HG03521 (cell line): ENCODE measurements at regions not wholly inside any gene's neighbourhood (a gene's known extent, or its start where the extent isn't known, plus 50 kb on each side); places are given as distances from the start of the nearest gene placed in this dataset.

Source experiments
- ATAC-seq: cut with Tn5 transposase; IDR thresholded peaks from one replicate; pipeline ENCODE4 v1.9.1; 2021; ENCODE audit warnings: mild to moderate bottlenecking, moderate library complexity; ENCODE audit not compliant: unreplicated experiment

GRCh38 chr20:22001886-22002285 lies 296.4 kb downstream of the PAX1 start:
- no peak for ATAC-seq

- ATAC-seq: no peak
Measured at GRCh38 chr20:21995461-21995860, 290.0 kb downstream of the PAX1 start.

- ATAC-seq: no peak
Measured at GRCh38 chr20:21994203-21994602, 288.7 kb downstream of the PAX1 start.

GRCh38 chr20:21982559-21982958 lies 277.1 kb downstream of the PAX1 start:
- ATAC-seq: no peak

GRCh38 chr20:21981597-21982344 lies 276.3 kb downstream of the PAX1 start:
- no peak for ATAC-seq

GRCh38 chr20:21981179-21981578 lies 275.7 kb downstream of the PAX1 start:
- no peak for ATAC-seq

GRCh38 chr20:21971436-21971835 lies 266.0 kb downstream of the PAX1 start:
- no peak for ATAC-seq

- ATAC-seq: no peak
Measured at GRCh38 chr20:21968486-21968885, 263.0 kb downstream of the PAX1 start.

- ATAC-seq: no peak
Measured at GRCh38 chr20:21967481-21967880, 262.0 kb downstream of the PAX1 start.

GRCh38 chr20:21956591-21956990 lies 251.1 kb downstream of the PAX1 start:
- ATAC-seq: no peak

- ATAC-seq: no peak
Measured at GRCh38 chr20:21947406-21947805, 241.9 kb downstream of the PAX1 start.

- no peak for ATAC-seq
Measured at GRCh38 chr20:21944227-21944626, 238.8 kb downstream of the PAX1 start.

- no peak for ATAC-seq
Measured at GRCh38 chr20:21941941-21942805, 236.7 kb downstream of the PAX1 start.

GRCh38 chr20:21936720-21937380 lies 231.4 kb downstream of the PAX1 start:
- ATAC-seq: no peak

GRCh38 chr20:21936261-21936660 lies 230.8 kb downstream of the PAX1 start:
- ATAC-seq: no peak

GRCh38 chr20:21933526-21933925 lies 228.1 kb downstream of the PAX1 start:
- ATAC-seq: no peak

- no peak for ATAC-seq
Measured at GRCh38 chr20:21921251-21921650, 215.8 kb downstream of the PAX1 start.

GRCh38 chr20:21920211-21920610 lies 214.7 kb downstream of the PAX1 start:
- no peak for ATAC-seq

- no peak for ATAC-seq
Measured at GRCh38 chr20:21918398-21918797, 212.9 kb downstream of the PAX1 start.

- ATAC-seq: no peak
Measured at GRCh38 chr20:21902391-21902790, 196.9 kb downstream of the PAX1 start.

GRCh38 chr20:21901470-21902275 lies 196.2 kb downstream of the PAX1 start:
- ATAC-seq: no peak
